Tibial nerve (tissue), 4 donors: ENCODE measurements at regions not wholly inside any gene's neighbourhood (a gene's known extent, or its start where the extent isn't known, plus 50 kb on each side); places are given as distances from the start of the nearest gene placed in this dataset.

Experiments
- CTCF ChIP-seq, 5 experiments: fragments of 200-600 bp in 3 of 5; fragments of 450-650 bp in 2 of 5; sonication (generic) in 3 of 5; IDR thresholded peaks; one replicate each; pipeline ENCODE4 v1.5.1; 2016 to 2019; ENCODE audit warnings: antibody characterized with exemption in 5 of 5, mild to moderate bottlenecking in 3 of 5, moderate library complexity in 2 of 5
- EP300 ChIP-seq, 2 donors: sonication (generic); formaldehyde crosslinking; IDR thresholded peaks; one replicate each; pipeline ENCODE4 v1.6.1; 2017; ENCODE audit warnings: antibody characterized with exemption in 2 of 2, mild to moderate bottlenecking in 1 of 2
- POLR2A ChIP-seq, 2 donors: fragments of 450-650 bp; IDR thresholded peaks; one replicate each; pipeline ENCODE4 v1.6.1; 2017; ENCODE audit warnings: antibody characterized with exemption in 2 of 2, mild to moderate bottlenecking in 2 of 2, moderate library complexity in 2 of 2

- no peak for TF ChIP-seq CTCF (IDR thresholded peaks at IDR 0.05)
- no peak for TF ChIP-seq POLR2A (IDR thresholded peaks at IDR 0.05)
- no peak for TF ChIP-seq EP300 (IDR thresholded peaks at IDR 0.05)
These were observed 117.5 kb upstream of the HGF start for GRCh38 chr7:81887098-81888090.
